Stimulated activated naive B cell treated with anti-CD40 and anti-IgM and Interleukin-4, amounts not matched to agents 10 μg/mL and 1 μg/mL and 100 μg/mL, for 72 hours (primary cell): ENCODE measurements at regions not wholly inside any gene's neighbourhood (a gene's known extent, or its start where the extent isn't known, plus 50 kb on each side); places are given as distances from the start of the nearest gene placed in this dataset.

ENCODE experiments used
- ATAC-seq, 2 donors: fragments of 150-1000 bp; cut with Tn5 transposase; replicated peaks; 2 replicates each; pipeline ENCODE4 v1.10.0; 2021; ENCODE audit warnings: moderate library complexity in 1 of 2
- DNase-seq: peaks from one replicate; pipeline ENCODE4 v3.0.0; 2021
- H3K27ac Mint-ChIP-seq: one replicate; pipeline ENCODE4 v1.8.0; 2022; ENCODE audit warnings: mild to moderate bottlenecking, mixed read lengths
- H3K27me3 Mint-ChIP-seq, 2 donors: one replicate each; pipeline ENCODE4 v1.8.0; 2022; ENCODE audit warnings: mixed read lengths in 2 of 2
- H3K36me3 Mint-ChIP-seq, 2 donors: one replicate each; pipeline ENCODE4 v1.8.0; 2022; ENCODE audit warnings: mixed read lengths in 2 of 2, mild to moderate bottlenecking in 1 of 2
- H3K4me1 Mint-ChIP-seq, 2 donors: one replicate each; pipeline ENCODE4 v1.8.0; 2022; ENCODE audit warnings: mixed read lengths in 2 of 2, mild to moderate bottlenecking in 1 of 2
- H3K4me3 Mint-ChIP-seq, 2 donors: one replicate each; pipeline ENCODE4 v1.8.0; 2022; ENCODE audit warnings: mild to moderate bottlenecking in 2 of 2, mixed read lengths in 2 of 2, moderate library complexity in 1 of 2
- H3K9me3 Mint-ChIP-seq, 2 donors: one replicate each; pipeline ENCODE4 v1.8.0; 2022; ENCODE audit warnings: mixed read lengths in 2 of 2, mild to moderate bottlenecking in 1 of 2

- DNase-seq, result no peak
- H3K4me1 Mint-ChIP-seq, result peaks cover 4 to 8% of the 10 kb centered on the region in 2 donors
- peaks cover 0 to 7% of the 10 kb centered on the region in 2 donors for H3K36me3 Mint-ChIP-seq
- ATAC-seq, result no peak
- H3K4me3 Mint-ChIP-seq, result no peak overlapping the region
- no peak overlapping the region for H3K27ac Mint-ChIP-seq
- peaks cover 45 to 58% of the 10 kb centered on the region in 2 donors for H3K27me3 Mint-ChIP-seq
- peaks cover 12 to 19% of the 10 kb centered on the region in 2 donors for H3K9me3 Mint-ChIP-seq
Measured at GRCh38 chr12:113587720-113588119, 116.0 kb upstream of the LHX5 start.

GRCh38 chr12:113586461-113586860, 114.8 kb upstream of the LHX5 start:
- Mint-ChIP-seq H3K4me1 (peaks cover 3 to 4% of the 10 kb centered on the region in 2 donors), H3K9me3 (peaks cover 12 to 19% of the 10 kb centered on the region in 2 donors), H3K4me3 (no peak overlapping the region), H3K27me3 (peaks cover 52 to 54% of the 10 kb centered on the region in 2 donors), H3K36me3 (peaks cover 0 to 7% of the 10 kb centered on the region in 2 donors), H3K27ac (no peak overlapping the region)
- ATAC-seq (no peak), DNase-seq (no peak)

- ATAC-seq, result no peak
- H3K27ac Mint-ChIP-seq, result no peak overlapping the region
- peaks cover 0 to 3% of the 10 kb centered on the region in 2 donors for H3K36me3 Mint-ChIP-seq
- no peak for DNase-seq
- H3K4me1 Mint-ChIP-seq, result no peaks in the 10 kb centered on the region
- peaks cover 5 to 16% of the 10 kb centered on the region in 2 donors for H3K9me3 Mint-ChIP-seq
- H3K27me3 Mint-ChIP-seq, result peaks cover 33 to 38% of the 10 kb centered on the region in 2 donors
- H3K4me3 Mint-ChIP-seq, result no peak overlapping the region
Measured at GRCh38 chr12:113582521-113583218, 111.0 kb upstream of the LHX5 start.

GRCh38 chr12:113581342-113581741, 109.7 kb upstream of the LHX5 start:
- Mint-ChIP-seq H3K9me3 (peaks cover 3 to 10% of the 10 kb centered on the region in 2 donors), H3K27ac (no peak overlapping the region), H3K27me3 (peaks cover 31 to 40% of the 10 kb centered on the region in 2 donors), H3K36me3 (peaks cover 0 to 3% of the 10 kb centered on the region in 2 donors), H3K4me3 (no peak overlapping the region), H3K4me1 (no peaks in the 10 kb centered on the region)
- no peak for ATAC-seq
- no peak for DNase-seq

GRCh38 chr12:113580437-113580836, 108.8 kb upstream of the LHX5 start:
- no peak overlapping the region for H3K27ac Mint-ChIP-seq
- H3K4me1 Mint-ChIP-seq, result no peaks in the 10 kb centered on the region
- DNase-seq, result no peak
- H3K27me3 Mint-ChIP-seq, result peaks cover 38 to 46% of the 10 kb centered on the region in 2 donors
- H3K9me3 Mint-ChIP-seq, result peaks cover 3 to 10% of the 10 kb centered on the region in 2 donors
- H3K4me3 Mint-ChIP-seq, result no peak overlapping the region
- H3K36me3 Mint-ChIP-seq, result peaks cover 0 to 3% of the 10 kb centered on the region in 2 donors
- no peak for ATAC-seq

GRCh38 chr12:113577464-113578129, 105.9 kb upstream of the LHX5 start:
- no peak overlapping the region for H3K27ac Mint-ChIP-seq
- peaks cover 4 to 10% of the 10 kb centered on the region in 2 donors for H3K9me3 Mint-ChIP-seq
- DNase-seq, result no peak
- peaks cover 0 to 3% of the 10 kb centered on the region in 2 donors for H3K36me3 Mint-ChIP-seq
- no peak overlapping the region for H3K4me3 Mint-ChIP-seq
- ATAC-seq, result no peak
- peaks cover 40 to 47% of the 10 kb centered on the region in 2 donors for H3K27me3 Mint-ChIP-seq
- H3K4me1 Mint-ChIP-seq, result no peaks in the 10 kb centered on the region

- DNase-seq, result no peak
- no peak overlapping the region for H3K27ac Mint-ChIP-seq
- H3K4me3 Mint-ChIP-seq, result no peak overlapping the region
- H3K36me3 Mint-ChIP-seq, result no peaks in the 10 kb centered on the region
- peaks cover 30 to 48% of the 10 kb centered on the region in 2 donors for H3K27me3 Mint-ChIP-seq
- H3K4me1 Mint-ChIP-seq, result no peaks in the 10 kb centered on the region
- H3K9me3 Mint-ChIP-seq, result peaks cover 4 to 7% of the 10 kb centered on the region in 2 donors
- no peak for ATAC-seq
Measured at GRCh38 chr12:113575386-113575785, 103.7 kb upstream of the LHX5 start.

GRCh38 chr12:113573148-113573547, 101.5 kb upstream of the LHX5 start:
- Mint-ChIP-seq H3K9me3 (peaks cover 3 to 4% of the 10 kb centered on the region in 2 donors), H3K4me3 (no peak overlapping the region), H3K27ac (no peak overlapping the region), H3K27me3 (peaks cover 24 to 49% of the 10 kb centered on the region in 2 donors), H3K4me1 (no peaks in the 10 kb centered on the region), H3K36me3 (no peaks in the 10 kb centered on the region)
- DNase-seq (no peak), ATAC-seq (no peak)

GRCh38 chr12:113571713-113572112, 100.0 kb upstream of the LHX5 start:
- Mint-ChIP-seq H3K27ac (no peak overlapping the region), H3K4me1 (no peaks in the 10 kb centered on the region), H3K36me3 (no peaks in the 10 kb centered on the region), H3K4me3 (no peak overlapping the region), H3K9me3 (peaks cover 3 to 4% of the 10 kb centered on the region in 2 donors), H3K27me3 (peaks cover 12 to 37% of the 10 kb centered on the region in 2 donors)
- DNase-seq (no peak), ATAC-seq (no peak)

GRCh38 chr12:113569806-113570205, 98.1 kb upstream of the LHX5 start:
- Mint-ChIP-seq H3K36me3 (no peaks in the 10 kb centered on the region), H3K27me3 (peaks cover 12 to 25% of the 10 kb centered on the region in 2 donors), H3K9me3 (peaks cover 3 to 4% of the 10 kb centered on the region in 2 donors), H3K27ac (no peak overlapping the region), H3K4me3 (no peak overlapping the region), H3K4me1 (no peaks in the 10 kb centered on the region)
- DNase-seq (no peak), ATAC-seq (no peak)

- peaks cover 3 to 4% of the 10 kb centered on the region in 2 donors for H3K9me3 Mint-ChIP-seq
- H3K27me3 Mint-ChIP-seq, result peaks cover 23 to 25% of the 10 kb centered on the region in 2 donors
- no peak overlapping the region for H3K4me3 Mint-ChIP-seq
- H3K27ac Mint-ChIP-seq, result no peak overlapping the region
- no peak for ATAC-seq
- no peaks in the 10 kb centered on the region for H3K4me1 Mint-ChIP-seq
- H3K36me3 Mint-ChIP-seq, result no peaks in the 10 kb centered on the region
- no peak for DNase-seq
Measured at GRCh38 chr12:113568021-113568420, 96.3 kb upstream of the LHX5 start.

- no peaks in the 10 kb centered on the region for H3K9me3 Mint-ChIP-seq
- no peaks in the 10 kb centered on the region for H3K4me1 Mint-ChIP-seq
- H3K27me3 Mint-ChIP-seq, result peaks cover 9 to 27% of the 10 kb centered on the region in 2 donors
- ATAC-seq, result no peak
- H3K27ac Mint-ChIP-seq, result no peak overlapping the region
- DNase-seq, result no peak
- no peak overlapping the region for H3K4me3 Mint-ChIP-seq
- H3K36me3 Mint-ChIP-seq, result no peaks in the 10 kb centered on the region
Measured at GRCh38 chr12:113565368-113565767, 93.7 kb upstream of the LHX5 start.

- H3K9me3 Mint-ChIP-seq, result no peaks in the 10 kb centered on the region
Measured at GRCh38 chr12:113561068-113561780, 89.6 kb upstream of the LHX5 start.

GRCh38 chr12:113559466-113559865, 87.8 kb upstream of the LHX5 start:
- no peak for ATAC-seq
- Mint-ChIP-seq H3K4me3 (no peak overlapping the region), H3K36me3 (no peaks in the 10 kb centered on the region), H3K27ac (no peak overlapping the region), H3K4me1 (no peaks in the 10 kb centered on the region), H3K9me3 (no peaks in the 10 kb centered on the region), H3K27me3 (peaks cover 21 to 38% of the 10 kb centered on the region in 2 donors)
- DNase-seq, result no peak

More at GRCh38 chr12:113561068-113561780, 89.6 kb upstream of the LHX5 start:
- ATAC-seq, result no peak
- no peak for DNase-seq
- H3K4me3 Mint-ChIP-seq, result no peak overlapping the region
- H3K27me3 Mint-ChIP-seq, result peaks cover 21 to 47% of the 10 kb centered on the region in 2 donors
- no peaks in the 10 kb centered on the region for H3K36me3 Mint-ChIP-seq
- H3K27ac Mint-ChIP-seq, result no peak overlapping the region
- H3K4me1 Mint-ChIP-seq, result no peaks in the 10 kb centered on the region
